RPMI8226 (cell line): ENCODE measurements at regions not wholly inside any gene's neighbourhood (a gene's known extent, or its start where the extent isn't known, plus 50 kb on each side); places are given as distances from the start of the nearest gene placed in this dataset.

Experiments
- DNase-seq: peaks from one replicate; pipeline ENCODE4 v3.0.0-alpha.2; 2015

DNA sequence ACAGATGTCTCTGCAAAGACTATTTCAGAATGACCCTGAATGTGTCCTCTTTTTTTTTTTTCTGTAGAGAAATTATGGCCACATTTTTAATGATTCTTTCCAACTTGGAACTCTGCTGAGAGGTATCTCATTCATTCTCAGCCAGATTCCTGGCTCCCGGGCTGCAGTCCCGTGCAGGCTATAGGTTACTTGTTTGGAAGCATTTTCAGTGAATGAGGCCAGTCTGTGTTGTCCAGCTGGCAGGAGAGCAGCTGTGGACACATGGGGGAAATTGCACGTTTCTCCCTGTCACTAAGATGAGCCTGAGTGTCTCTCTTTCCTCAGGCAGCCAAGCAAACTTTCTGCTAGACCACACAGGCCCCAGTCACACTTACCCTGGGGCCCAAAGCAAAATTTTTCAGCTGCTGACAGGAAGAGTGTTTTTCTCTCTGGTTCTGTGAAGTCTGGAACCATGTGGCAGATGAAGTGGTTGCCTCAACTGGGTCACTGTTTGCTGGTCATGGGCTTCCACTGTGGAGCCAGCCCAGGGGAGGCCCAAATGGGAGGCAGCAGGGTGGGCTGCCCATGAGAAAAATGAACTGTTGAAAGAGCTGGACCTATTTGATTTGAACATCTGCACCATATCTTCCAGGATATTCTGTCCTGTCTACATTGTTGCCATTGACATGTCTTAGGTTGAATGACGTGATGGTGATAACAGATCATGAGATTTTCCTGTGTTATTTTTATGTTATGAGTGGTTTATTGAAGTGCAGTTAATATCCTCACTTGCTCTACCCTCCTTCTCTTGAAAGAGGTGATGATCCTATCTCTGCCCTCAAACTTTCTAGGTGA lies 431.2 kb downstream of the LPIN1 start:
- no peak for DNase-seq

DNA sequence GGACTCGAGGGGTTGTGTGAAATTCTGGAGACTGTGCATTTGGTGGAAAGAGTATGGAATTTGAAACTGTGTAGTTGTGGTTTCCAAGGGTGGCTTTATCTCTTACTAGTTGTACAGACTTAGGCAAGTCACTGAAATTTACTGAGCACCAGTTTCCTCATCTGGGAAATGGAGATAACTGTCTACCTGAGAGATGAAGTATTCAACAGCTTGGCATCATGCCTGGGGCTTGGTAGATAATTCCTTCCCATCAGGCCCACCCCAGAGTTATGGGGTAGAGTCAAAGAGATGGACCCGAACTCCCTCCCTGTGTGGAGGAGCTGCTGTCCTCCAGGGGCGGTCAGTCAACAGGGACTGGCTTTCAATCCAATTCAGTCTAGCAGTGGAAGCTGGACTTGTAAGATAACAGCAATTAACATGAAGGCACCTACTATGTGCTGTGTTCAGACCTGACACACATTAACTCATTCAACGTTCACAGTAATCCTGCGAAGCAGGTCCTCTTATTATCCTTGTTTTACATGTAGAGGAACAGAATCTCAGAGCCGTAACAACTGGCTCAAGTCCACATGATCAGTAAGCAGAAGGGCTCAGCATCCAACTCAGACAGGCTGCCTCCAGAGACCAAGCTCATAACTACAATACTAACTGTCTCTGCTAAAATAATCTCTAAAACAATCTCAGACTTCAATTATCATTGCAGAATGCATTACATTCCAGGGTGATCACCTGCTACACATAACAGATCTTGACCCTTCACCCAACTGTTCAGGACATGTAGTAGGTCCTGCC lies 432.1 kb downstream of the LPIN1 start:
- no peak for DNase-seq

DNA sequence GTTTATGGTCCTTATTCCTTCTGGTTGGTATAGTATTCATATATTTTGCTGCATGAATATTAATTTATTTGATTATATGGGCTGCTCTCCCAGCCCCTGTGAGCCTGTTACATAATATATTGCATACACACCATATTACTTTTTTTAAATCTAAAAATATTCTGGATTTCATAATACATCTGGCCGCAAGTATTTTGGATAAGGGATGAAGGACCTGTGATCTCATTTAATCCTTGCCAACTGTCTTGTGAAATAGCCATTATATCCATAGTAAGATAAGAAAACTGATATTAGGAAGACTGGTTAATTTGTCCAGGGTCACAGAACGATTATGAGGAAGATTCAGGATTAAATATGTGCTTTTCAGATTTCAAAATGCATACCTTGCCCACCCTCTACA lies 433.6 kb downstream of the LPIN1 start:
- no peak for DNase-seq

DNA sequence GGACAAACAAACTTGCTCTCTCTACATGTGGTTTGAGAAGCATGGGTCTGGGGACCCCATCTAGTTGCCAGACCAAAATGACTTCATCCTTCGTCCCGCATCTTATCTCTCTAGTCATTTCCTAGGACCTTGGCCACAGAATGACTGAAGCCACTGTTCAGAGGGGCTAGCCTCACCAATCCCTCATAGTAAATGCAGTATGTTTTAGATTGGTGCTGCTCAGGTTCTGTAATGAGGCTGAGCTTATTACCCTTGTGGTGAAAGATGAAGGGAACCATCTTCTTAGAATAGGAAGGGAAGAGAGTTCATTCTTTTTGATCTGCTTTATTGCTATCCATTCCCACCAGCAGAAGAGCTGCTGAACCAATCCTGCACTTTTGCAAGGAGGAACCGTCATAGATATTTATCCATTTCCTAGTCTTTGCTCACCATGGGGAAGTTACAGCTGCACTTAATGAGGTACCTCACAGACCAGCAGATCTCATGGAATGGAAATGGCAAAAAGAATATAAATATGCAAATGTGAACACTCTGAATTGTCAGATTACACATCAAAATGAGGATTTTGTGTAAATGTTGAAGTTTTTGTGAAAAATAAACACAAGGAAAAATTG lies 436.7 kb downstream of the LPIN1 start:
- DNase-seq: no peak

DNA sequence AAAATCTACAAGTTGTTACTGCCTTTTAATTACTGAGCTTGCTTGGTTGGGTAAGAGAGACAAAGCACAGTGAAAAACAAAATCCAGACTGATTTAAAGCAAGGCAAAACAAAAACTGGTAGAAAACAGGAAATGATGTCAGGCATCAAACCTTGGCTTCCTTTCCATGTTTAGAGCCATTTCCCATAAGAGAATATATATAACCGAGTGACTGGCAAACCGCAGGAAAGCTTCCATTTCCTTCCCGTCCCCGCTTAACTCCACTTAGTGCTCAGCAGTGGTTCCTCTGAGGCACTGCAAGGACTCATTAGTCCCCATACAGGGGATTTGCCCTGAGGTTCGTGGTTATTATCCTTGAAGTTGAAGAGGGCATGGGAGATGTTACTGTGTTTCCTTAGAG lies 446.3 kb downstream of the LPIN1 start:
- no peak for DNase-seq

DNA sequence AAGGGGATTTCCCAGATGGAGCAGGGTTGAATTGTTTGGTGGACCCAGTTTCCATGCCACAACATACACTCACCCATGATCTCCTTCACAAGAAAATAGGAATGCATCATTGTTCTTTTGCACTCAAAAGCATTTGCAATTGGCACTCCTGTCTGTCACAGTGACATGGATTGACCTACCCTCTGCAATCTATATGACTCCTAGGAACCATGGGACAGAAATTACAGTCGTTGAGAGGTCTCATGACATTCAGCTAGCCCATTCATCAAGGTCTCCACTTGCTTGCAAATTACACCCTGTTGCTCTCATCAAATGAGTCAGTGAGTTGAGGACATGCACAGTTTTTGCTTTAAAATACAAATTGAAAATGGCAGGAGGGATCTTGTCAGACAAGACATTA lies 448.5 kb downstream of the LPIN1 start:
- DNase-seq: no peak

- DNase-seq: no peak
Measured at GRCh38 chr2:12196495-12196894, 450.1 kb downstream of the LPIN1 start.

DNA sequence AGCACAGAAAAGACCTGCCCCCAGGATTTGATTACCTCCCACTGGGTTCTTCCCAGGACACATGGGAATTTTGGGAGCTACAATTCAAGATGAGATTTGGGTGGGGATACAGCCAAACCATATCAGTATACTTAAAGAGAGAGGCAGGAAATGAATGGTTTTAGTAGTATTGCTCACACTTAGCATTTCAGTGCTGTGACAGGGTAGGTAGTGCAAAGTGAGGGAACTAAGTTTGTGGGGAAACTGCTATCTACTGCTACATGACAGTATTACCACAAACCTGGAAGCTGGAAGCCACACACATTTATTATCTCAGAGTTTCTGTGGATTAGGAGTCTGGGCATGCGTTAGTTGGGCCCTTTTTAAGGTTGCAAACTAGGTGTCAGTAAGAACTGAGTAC lies 450.7 kb downstream of the LPIN1 start:
- DNase-seq: no peak

DNA sequence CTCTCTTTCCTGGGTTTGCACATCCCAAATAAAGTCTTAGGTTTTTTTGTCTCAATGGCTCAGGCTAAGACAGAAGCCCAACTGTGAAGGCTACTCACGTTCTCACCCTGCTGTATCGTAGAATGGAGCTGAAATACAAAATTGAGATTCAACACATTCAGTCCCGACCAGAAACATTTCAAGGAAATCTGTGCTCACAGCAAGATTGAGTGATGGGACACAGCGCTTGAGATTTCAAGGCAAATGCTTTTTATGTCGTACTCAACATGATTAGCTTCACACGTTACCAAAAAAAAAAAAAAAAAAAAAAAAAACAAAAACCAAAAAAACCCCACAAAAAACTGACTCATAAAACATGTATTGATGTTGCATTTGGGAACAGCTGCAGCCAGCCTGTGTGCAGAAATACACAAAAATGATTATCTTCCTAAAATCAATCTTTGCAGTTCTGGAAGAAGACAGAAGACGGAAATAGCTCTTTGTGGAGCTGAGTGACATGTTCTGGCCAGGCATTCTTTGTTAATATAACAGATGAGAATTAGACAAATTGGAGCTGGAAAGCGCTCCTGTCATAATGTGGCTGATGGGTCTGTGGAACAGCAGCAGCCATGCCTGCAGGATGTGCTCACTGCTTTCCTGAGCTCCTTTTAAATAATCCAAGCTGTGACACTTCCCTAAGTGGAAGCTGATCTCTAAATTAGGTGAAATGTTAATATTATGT lies 453.2 kb downstream of the LPIN1 start:
- no peak for DNase-seq

DNA sequence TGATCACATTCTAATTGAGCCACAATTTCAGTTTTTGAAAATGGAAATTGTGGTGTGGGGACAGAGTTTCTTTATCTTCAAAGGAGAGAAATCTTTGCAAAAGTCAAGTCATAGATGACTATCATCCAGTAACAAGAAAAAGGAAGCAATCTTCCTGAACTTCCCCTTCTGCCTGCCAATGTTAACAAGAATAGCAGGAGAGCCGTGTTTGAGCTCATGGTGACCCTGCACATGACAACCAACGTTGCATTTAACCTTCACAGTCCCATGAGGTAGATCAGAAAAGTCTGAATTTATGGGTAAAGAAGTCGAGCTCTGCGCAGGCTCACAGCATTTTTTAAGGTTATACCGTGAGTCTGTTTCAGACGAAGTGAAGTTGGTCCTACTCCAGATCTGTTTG lies 454.9 kb downstream of the LPIN1 start:
- no peak for DNase-seq

DNA sequence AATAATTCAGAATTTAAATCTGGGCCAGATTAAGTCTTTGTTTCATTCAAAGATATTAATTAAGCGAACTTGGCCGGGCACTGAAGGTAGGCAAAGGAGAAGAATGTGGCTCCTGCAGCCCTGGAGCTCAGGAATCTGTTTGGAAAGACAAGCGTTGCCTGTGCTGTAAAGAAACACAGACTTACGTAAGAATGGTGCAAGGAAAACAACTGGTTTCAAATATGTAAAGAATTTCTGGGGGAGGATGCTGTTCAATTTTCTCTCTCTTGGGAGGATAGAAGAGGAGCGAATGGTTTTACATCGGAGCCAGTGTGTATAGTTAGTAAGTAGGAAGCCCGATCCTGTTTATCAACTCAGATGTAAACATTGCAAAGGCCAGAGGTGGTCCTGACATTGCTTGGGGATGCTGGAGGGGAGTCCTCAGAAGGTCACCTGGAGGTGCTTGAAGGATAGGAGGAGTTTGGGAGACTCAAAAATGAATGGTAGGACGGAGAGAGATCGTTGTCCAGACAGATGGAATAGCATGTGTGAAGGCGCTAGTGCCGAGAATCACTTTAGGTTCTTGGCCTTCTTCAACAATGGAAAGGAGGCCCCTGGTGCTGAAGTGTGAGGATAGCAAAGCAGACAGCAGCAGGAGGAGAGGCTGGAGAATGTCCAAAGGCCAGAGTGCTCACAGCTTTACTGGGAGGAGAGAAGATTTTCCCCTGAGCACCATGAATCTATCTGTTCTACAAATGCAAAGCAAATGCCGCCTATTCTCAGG lies 456.1 kb downstream of the LPIN1 start:
- DNase-seq: no peak

- no peak for DNase-seq
Measured at GRCh38 chr2:12203528-12203927, 457.1 kb downstream of the LPIN1 start.

- no peak for DNase-seq
Measured at GRCh38 chr2:12205086-12205485, 458.7 kb downstream of the LPIN1 start.

GRCh38 chr2:12207491-12207890 lies 461.1 kb downstream of the LPIN1 start:
- DNase-seq: no peak

- DNase-seq: no peak
Measured at GRCh38 chr2:12210016-12210933, 463.8 kb downstream of the LPIN1 start.

GRCh38 chr2:12211326-12212175 lies 465.1 kb downstream of the LPIN1 start:
- DNase-seq: no peak

DNA sequence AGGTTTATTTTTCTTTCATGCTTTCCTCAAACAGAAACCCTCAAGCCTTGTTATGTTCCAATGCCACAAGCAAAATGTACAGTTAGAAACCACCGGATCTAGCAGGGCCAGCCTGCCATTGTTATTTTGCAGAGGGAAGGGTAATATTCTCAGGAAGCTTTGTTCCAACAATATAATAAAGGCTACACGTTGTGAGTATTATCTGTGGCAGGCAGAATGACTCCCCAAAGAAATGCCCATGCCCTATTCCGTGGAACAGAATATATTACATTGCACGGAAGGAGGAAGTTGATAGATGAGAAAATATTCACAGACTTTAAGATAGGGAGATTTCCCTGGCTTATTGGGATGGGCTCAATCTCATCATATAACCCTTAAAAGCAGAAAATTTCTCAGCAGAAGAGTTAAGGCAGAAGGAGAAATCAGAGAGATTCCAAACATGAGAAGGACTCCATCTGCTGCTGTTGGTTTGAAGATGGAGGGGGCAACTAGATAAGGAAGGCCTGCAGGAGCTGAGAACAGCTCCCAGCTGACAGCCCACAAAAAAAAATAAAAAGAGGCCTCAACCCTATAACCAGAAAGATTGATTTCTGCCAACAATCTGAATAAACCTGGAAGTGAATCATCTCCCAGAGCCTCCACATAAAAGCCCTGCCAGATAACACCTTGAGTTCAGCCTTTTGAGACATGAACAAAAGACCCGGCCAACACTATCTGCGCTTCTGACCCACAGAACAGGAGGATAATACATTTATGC lies 466.6 kb downstream of the LPIN1 start:
- no peak for DNase-seq

DNA sequence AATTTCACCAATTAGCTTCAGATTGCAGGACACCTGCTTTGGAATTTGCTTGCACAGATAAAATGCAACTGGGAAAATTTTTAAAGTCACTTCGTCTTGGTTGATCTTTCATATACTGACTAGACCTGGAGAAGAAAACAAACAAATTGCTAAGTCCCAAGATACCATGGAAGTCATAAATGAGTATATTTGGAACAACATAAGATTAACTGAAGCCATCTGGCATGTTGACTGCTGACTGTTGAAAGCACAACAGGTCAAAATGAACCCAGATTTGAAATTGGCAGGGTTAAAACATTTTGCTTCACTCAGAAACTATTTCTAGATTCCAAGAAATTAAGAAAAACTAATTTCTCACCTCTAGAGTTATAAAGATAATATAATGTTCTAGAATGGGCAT lies 470.7 kb downstream of the LPIN1 start:
- no peak for DNase-seq

DNA sequence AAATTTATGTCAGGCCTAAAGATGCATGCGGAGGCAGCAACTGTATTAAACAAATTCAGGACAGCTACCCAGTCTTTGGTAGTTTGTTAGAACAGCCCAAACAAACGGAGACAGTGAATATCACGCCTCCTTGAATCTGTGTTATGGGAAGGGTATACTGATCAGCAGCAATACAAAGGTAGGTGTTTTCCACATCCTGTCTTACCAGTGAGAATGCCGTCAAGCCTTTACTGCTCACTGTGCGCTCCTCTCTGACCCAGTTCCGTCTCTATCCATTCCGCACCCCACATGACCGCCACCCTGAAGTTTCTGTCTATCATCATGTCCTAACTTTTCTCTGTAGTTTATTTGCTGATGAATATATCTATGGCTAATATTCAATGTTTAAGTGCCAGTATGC lies 473.3 kb downstream of the LPIN1 start:
- no peak for DNase-seq

GRCh38 chr2:12221584-12221983 lies 475.2 kb downstream of the LPIN1 start:
- DNase-seq: no peak
